Ishikawa (cell line): ENCODE measurements at regions not wholly inside any gene's neighbourhood (a gene's known extent, or its start where the extent isn't known, plus 50 kb on each side); places are given as distances from the start of the nearest gene placed in this dataset.

Experiments used
- CEBPB ChIP-seq: IDR thresholded peaks from 2 replicates; pipeline ENCODE4 v1.6.1; 2012
- CREB1 ChIP-seq: IDR thresholded peaks from 2 replicates; pipeline ENCODE4 v1.6.1; 2012; ENCODE audit warnings: low read depth
- EGR1 ChIP-seq: IDR thresholded peaks from 2 replicates; pipeline ENCODE4 v1.6.1; 2012
- EP300 ChIP-seq: IDR thresholded peaks from 2 replicates; pipeline ENCODE4 v1.6.1; 2012; ENCODE audit warnings: borderline replicate concordance
- FOXM1 ChIP-seq: IDR thresholded peaks from 2 replicates; pipeline ENCODE4 v1.6.1; 2012; ENCODE audit warnings: low read depth, borderline replicate concordance
- NFIC ChIP-seq: IDR thresholded peaks from 2 replicates; pipeline ENCODE4 v1.6.1; 2012
- RAD21 ChIP-seq: IDR thresholded peaks from 2 replicates; pipeline ENCODE4 v1.6.1; 2012; ENCODE audit warnings: low read depth
- TAF1 ChIP-seq: IDR thresholded peaks from 2 replicates; pipeline ENCODE4 v1.6.1; 2012; ENCODE audit warnings: low read depth, mild to moderate bottlenecking
- TCF12 ChIP-seq: IDR thresholded peaks from 2 replicates; pipeline ENCODE4 v1.6.1; 2012; ENCODE audit warnings: low read depth
- TEAD4 ChIP-seq: IDR thresholded peaks from 2 replicates; pipeline ENCODE4 v1.6.1; 2012
- YY1 ChIP-seq: IDR thresholded peaks from 2 replicates; pipeline ENCODE4 v1.6.1; 2012; ENCODE audit warnings: low read depth
- ZBTB7A ChIP-seq: IDR thresholded peaks from 2 replicates; pipeline ENCODE4 v1.6.1; 2012; ENCODE audit warnings: low read depth
- TF ChIP-seq, protein P1 (sequence below): IDR thresholded peaks from 2 replicates; pipeline ENCODE4 v1.6.1; 2012
- TF ChIP-seq, protein P2 (sequence below): IDR thresholded peaks from 2 replicates; pipeline ENCODE4 v1.6.1; 2012
- TF ChIP-seq, protein P3 (sequence below): IDR thresholded peaks from 2 replicates; pipeline ENCODE4 v1.6.1; 2012; ENCODE audit warnings: low read depth, mild to moderate bottlenecking

DNA sequence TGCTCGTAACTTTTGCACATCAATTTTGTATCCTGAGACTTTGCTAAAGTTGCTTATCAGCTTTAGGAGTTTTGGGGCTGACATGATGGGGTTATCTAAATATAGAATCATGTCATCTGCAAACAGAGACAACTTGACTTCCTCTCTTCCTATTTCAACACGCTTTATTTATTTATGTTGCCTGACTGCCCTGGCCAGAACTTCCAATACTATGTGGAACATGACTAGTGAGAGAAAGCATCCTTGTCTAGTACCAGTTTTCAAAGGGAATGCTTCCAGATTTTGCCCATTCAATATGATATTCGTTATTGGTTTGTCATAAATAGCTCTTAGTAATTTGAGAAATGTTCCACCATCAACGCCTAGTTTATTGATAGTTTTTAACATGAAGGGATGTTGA lies 65.4 kb upstream of the CDH12 start:
- TF ChIP-seq RAD21 (no peak), FOXM1 (no peak), TAF1 (no peak), CEBPB (no peak), ZBTB7A (no peak), EP300 (no peak), YY1 (no peak), NFIC (no peak), CREB1 (no peak)
- TF ChIP-seq, protein P1, sequence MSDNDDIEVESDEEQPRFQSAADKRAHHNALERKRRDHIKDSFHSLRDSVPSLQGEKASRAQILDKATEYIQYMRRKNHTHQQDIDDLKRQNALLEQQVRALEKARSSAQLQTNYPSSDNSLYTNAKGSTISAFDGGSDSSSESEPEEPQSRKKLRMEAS, result no peak

DNA sequence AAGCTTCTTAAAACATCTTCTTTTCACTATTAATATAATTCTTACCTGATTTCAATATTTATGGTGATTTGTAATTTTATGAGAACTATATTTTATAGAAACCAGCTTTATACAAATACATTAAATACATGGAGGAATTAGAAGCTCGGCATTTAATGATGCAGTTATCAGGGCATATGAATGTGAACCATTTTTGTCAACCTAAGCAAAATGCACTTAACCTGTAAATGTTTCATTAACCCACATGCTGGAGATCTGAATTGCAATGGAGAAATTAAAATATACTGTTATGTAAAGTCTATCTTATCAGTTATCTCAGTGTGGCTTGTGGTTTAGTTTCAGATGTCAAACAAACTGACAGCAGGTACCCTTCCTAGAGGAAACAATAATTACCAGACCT lies 63.2 kb upstream of the CDH12 start:
- TF ChIP-seq ZBTB7A, result no peak
- TF ChIP-seq EGR1, result no peak
- no peak for TF ChIP-seq YY1
- TF ChIP-seq CEBPB, result no peak
- no peak for TF ChIP-seq TAF1

DNA sequence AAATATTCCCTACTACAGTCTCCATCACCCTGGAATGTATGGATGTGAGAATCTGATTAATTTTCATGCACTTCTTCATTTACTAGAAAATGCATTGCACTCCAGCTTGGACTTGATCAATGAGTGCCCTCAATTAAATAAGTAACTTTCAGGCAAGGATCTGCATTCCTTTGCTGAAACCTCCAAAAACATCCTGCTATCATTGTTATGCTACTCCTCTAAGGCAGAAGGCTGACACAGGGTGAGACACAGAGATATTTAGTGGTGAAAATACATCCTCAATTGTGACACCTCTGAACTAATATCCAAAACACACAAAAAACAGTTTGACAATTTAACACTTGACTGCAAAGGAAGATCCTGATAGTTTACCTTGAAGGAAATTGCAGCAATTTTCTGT lies 57.9 kb upstream of the CDH12 start:
- TF ChIP-seq CREB1 (no peak), TCF12 (no peak), YY1 (no peak), EP300 (no peak), RAD21 (no peak), FOXM1 (no peak), NFIC (no peak), ZBTB7A (no peak), EGR1 (no peak)
- TF ChIP-seq, protein P2, sequence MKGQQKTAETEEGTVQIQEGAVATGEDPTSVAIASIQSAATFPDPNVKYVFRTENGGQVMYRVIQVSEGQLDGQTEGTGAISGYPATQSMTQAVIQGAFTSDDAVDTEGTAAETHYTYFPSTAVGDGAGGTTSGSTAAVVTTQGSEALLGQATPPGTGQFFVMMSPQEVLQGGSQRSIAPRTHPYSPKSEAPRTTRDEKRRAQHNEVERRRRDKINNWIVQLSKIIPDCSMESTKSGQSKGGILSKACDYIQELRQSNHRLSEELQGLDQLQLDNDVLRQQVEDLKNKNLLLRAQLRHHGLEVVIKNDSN, result no peak
- TF ChIP-seq, protein P3, sequence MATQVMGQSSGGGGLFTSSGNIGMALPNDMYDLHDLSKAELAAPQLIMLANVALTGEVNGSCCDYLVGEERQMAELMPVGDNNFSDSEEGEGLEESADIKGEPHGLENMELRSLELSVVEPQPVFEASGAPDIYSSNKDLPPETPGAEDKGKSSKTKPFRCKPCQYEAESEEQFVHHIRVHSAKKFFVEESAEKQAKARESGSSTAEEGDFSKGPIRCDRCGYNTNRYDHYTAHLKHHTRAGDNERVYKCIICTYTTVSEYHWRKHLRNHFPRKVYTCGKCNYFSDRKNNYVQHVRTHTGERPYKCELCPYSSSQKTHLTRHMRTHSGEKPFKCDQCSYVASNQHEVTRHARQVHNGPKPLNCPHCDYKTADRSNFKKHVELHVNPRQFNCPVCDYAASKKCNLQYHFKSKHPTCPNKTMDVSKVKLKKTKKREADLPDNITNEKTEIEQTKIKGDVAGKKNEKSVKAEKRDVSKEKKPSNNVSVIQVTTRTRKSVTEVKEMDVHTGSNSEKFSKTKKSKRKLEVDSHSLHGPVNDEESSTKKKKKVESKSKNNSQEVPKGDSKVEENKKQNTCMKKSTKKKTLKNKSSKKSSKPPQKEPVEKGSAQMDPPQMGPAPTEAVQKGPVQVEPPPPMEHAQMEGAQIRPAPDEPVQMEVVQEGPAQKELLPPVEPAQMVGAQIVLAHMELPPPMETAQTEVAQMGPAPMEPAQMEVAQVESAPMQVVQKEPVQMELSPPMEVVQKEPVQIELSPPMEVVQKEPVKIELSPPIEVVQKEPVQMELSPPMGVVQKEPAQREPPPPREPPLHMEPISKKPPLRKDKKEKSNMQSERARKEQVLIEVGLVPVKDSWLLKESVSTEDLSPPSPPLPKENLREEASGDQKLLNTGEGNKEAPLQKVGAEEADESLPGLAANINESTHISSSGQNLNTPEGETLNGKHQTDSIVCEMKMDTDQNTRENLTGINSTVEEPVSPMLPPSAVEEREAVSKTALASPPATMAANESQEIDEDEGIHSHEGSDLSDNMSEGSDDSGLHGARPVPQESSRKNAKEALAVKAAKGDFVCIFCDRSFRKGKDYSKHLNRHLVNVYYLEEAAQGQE, result no peak

DNA sequence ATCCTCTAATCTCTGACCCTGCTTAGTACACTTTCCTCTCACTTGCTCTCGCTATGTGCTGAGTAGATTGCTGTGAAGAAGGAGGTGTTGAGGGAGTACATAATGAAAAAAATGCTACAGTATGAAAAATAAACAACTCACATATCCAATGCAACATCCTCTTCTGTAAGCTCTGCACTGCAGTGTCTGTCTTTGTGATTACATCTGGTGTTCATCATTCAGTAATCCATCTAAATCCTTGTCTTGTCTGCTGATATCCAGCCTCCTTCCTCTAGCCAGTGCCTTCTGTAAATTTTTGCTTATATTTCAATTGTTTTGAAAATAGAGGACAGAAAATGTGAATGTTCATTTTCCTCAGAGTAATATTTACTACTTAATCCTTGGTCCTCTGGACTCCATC lies 57.4 kb upstream of the CDH12 start:
- TF ChIP-seq, protein P2, result no peak
- TF ChIP-seq, protein P3, result no peak
- TF ChIP-seq TAF1 (no peak), EP300 (no peak), CEBPB (no peak), RAD21 (no peak)

DNA sequence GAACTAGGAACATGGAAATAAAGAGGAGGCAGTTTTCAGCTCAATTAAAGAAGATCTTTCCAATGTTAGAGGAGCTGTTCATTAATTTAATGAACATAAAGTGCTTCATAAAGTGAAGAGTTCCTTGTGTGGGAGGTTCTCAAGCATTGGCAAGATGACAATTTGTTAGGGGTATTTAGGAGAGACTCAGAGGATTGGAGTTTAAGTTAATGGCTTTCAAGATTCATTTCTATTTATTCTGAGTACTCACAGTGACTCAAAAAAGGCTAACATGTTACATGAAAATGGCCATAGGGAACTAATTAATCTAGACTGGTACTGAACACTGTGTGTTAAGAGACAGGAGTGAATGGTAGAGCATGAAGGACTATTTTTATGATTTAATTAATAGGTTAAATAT lies 55.4 kb upstream of the CDH12 start:
- TF ChIP-seq, protein P1, result no peak
- no peak for TF ChIP-seq CREB1
- TF ChIP-seq, protein P3, result no peak
- TF ChIP-seq CEBPB, result no peak
- TF ChIP-seq TEAD4, result no peak
- no peak for TF ChIP-seq TAF1
- no peak for TF ChIP-seq RAD21
